Sigmoid colon (tissue), 4 donors: ENCODE measurements at regions not wholly inside any gene's neighbourhood (a gene's known extent, or its start where the extent isn't known, plus 50 kb on each side); places are given as distances from the start of the nearest gene placed in this dataset.

Experiments used
- EP300 ChIP-seq, 4 donors: sonication (generic); formaldehyde crosslinking; IDR thresholded peaks; one replicate each; pipeline ENCODE4 v1.6.1; 2017; ENCODE audit warnings: antibody characterized with exemption in 4 of 4
- POLR2A ChIP-seq, 2 donors: fragments of 450-650 bp; IDR thresholded peaks; one replicate each; pipeline ENCODE4 v1.6.1; 2016; ENCODE audit warnings: antibody characterized with exemption in 2 of 2, mild to moderate bottlenecking in 2 of 2, moderate library complexity in 2 of 2
- TF ChIP-seq, protein P1 (sequence below), 4 experiments: fragments of 450-650 bp in 3 of 4; fragments of 200-600 bp in 1 of 4; IDR thresholded peaks; one replicate each; pipeline ENCODE4 v1.5.1; 2016 to 2019; ENCODE audit warnings: antibody characterized with exemption in 4 of 4, mild to moderate bottlenecking in 3 of 4, moderate library complexity in 2 of 4

GRCh38 chr2:240292035-240292574, 143.4 kb upstream of the GPC1 start:
- TF ChIP-seq, protein P1, sequence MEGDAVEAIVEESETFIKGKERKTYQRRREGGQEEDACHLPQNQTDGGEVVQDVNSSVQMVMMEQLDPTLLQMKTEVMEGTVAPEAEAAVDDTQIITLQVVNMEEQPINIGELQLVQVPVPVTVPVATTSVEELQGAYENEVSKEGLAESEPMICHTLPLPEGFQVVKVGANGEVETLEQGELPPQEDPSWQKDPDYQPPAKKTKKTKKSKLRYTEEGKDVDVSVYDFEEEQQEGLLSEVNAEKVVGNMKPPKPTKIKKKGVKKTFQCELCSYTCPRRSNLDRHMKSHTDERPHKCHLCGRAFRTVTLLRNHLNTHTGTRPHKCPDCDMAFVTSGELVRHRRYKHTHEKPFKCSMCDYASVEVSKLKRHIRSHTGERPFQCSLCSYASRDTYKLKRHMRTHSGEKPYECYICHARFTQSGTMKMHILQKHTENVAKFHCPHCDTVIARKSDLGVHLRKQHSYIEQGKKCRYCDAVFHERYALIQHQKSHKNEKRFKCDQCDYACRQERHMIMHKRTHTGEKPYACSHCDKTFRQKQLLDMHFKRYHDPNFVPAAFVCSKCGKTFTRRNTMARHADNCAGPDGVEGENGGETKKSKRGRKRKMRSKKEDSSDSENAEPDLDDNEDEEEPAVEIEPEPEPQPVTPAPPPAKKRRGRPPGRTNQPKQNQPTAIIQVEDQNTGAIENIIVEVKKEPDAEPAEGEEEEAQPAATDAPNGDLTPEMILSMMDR (IDR thresholded peaks at IDR 0.05): no peak
- TF ChIP-seq EP300 (IDR thresholded peaks at IDR 0.05) (no peak), POLR2A (IDR thresholded peaks at IDR 0.05) (no peak)
